Astrocyte of the cerebellum (primary cell): ENCODE measurements at regions not wholly inside any gene's neighbourhood (a gene's known extent, or its start where the extent isn't known, plus 50 kb on each side); places are given as distances from the start of the nearest gene placed in this dataset.
A peak's percentile ranks its signal among the peaks of the same experiment; 100 is the strongest.

Experiments
- DNase-seq: peaks from one replicate; pipeline ENCODE4 v3.0.0-alpha.2; 2011; ENCODE audit warnings: low read depth
- H3K4me3 ChIP-seq: 2 replicates; pipeline ENCODE4 v1.5.1; 2011; ENCODE audit warnings: mild to moderate bottlenecking, low read depth, low read length, moderate library complexity
- CTCF ChIP-seq: IDR thresholded peaks from 2 replicates; pipeline ENCODE4 v1.5.1; 2012; ENCODE audit warnings: low read length, low read depth, moderate library complexity, mild to moderate bottlenecking; ENCODE audit errors: missing control alignments
- in situ Hi-C: cut with HindIII; loops from 2 replicates; pipeline ENCODE4 v1.10.0; 2017; ENCODE audit warnings: low sequenced_read_pairs

DNA sequence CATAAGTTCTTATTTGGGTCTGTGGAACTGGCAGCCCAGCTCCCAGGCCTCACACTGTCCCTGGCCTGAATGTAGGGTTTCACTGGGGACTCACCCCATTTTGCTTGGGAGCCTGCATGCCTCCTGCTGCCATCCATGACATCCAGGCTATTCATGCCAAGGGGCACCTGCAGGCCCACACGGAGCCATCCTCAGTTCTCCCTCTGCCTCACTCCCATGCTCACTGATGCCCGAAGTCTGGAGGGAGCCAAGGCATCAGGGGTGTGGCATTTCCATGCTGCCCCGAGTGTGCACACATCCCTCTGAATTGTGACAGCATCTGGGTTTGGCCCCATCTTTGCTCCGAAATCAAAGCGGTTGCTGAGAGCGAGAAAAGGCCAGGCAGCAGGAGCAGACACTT, 67.4 kb upstream of the ZNF804A start:
- no peak for DNase-seq
- in situ Hi-C loops, result no loop called here
- H3K4me3 ChIP-seq, result no peak overlapping the region
- TF ChIP-seq CTCF, result no peak

DNA sequence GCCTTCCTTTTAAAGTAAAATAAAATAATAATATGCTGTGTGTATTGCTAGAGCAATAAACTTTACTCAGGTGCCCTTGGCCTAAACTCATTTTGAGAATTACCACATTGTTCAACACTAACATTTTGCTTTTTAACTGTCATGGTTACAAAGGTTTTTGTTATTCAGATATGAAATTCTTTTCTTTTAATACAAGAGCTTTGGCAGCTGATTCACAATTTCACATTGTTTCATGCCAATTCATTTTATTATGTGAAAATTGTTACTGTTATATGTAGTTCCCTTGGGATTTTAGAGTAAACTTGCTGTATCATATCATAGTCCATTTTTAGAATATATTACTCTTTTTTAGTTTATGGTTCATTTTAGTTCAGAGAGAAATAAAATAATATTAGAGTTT, 65.8 kb upstream of the ZNF804A start:
- in situ Hi-C loops, result no loop called here
- TF ChIP-seq CTCF, result no peak
- peak; percentile 4 for DNase-seq
- H3K4me3 ChIP-seq, result no peak overlapping the region

DNA sequence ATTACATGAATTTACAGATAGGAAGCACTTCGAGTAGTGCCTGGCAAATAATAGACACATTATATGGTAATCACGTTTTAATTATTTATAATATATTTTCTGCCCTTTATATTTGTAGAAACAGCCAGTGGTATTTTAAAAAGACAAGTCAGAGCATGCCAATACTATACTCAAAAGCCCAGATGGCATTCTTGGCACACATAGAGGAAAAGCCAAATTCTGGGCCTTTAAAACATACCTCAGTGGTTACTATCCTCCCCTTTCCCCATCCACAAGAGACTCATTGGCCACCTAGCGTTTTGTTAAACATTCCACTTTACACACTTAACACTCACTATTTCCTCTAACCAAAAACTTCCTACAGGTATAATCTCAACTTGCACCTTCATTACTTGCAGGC, 63.3 kb upstream of the ZNF804A start:
- no peak overlapping the region for H3K4me3 ChIP-seq
- in situ Hi-C loops, result no loop called here

DNA sequence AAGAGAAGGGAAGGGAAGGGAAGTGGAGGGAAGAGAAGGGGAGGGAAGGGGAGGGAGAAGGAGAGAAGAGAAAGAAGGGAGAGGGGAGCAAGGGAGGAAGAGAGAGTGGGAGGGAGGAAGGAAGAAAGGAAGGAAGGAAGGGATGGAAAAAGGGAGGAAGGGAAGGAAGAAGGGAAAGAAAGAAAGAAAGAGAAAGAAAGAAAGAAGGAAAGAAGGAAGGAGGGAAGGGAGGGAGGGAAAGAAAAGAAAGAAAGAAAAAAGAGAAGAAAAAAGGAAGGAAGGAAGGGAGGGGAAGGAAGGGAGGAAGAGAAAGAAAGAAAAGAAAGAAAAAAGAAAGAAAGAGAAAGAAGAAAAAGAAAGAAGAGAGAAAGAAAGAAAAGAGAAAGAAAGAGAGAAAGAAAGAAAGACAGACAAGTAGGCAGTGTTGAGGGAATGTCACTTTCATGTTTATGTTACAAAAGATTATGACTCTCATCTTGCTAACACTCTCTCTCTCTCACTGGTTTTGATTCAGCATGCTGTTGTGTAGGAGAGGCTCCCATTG, 58.0 kb upstream of the ZNF804A start:
- DNase-seq, result no peak
- in situ Hi-C loops, result no loop called here
- H3K4me3 ChIP-seq, result no peak overlapping the region
- TF ChIP-seq CTCF, result no peak

More for the DNA sequence above, 63.3 kb upstream of the ZNF804A start:
- DNase-seq, result no peak
- TF ChIP-seq CTCF, result no peak

DNA sequence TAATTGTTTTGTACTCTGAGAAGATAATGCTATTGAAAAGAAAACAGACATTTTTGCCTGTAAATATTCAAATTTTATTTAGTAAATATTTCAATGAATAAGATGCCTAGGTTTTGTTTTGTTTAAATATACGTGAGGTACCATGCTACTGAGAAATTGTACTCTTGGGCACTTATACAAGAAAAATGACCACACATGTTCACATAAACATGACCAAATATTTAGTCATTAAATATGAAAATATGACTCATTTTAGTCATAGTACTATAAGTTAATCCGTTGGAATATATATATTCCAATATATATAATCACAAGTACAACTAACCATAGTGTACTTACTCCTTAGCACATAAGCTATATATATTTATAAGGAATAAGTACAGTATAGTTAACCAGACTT, 56.7 kb upstream of the ZNF804A start:
- TF ChIP-seq CTCF, result no peak
- in situ Hi-C loops, result no loop called here

DNA sequence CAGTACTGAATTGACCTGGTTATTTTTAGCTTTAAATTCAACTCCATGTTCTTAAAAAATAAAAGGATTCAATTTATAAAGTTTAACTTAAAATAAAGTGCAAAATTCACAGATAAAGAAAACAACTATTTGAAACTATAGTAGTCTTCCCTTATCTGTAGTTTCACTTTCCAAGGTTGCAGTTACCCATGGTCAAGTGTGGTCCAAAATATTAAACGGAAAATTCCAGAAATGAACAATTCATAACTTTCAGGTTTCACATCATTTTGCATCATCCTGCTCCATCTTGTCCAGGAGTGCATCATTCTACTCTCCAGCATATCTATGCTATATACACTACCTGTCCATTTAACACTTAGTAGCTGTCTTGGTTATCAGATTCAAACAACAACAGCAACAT, 54.5 kb upstream of the ZNF804A start:
- DNase-seq, result no peak
- TF ChIP-seq CTCF, result no peak
- no peak overlapping the region for H3K4me3 ChIP-seq
- in situ Hi-C loops, result no loop called here

More for the DNA sequence above, 56.7 kb upstream of the ZNF804A start:
- no peak overlapping the region for H3K4me3 ChIP-seq
- no peak for DNase-seq
